ENCODE measurements at regions not wholly inside any gene's neighbourhood (a gene's known extent, or its start where the extent isn't known, plus 50 kb on each side); places are given as distances from the start of the nearest gene placed in this dataset.

- no peak for TF ChIP-seq CTCF (conservative IDR thresholded peaks at IDR 0.05; ENCODE audit: low read depth in 2 of 2)
- no peak for TF ChIP-seq EZH2 (IDR thresholded peaks at IDR 0.05; ENCODE audit: low read depth, unreplicated experiment)
- no peak for TF ChIP-seq REST (IDR thresholded peaks at IDR 0.05; ENCODE audit: unreplicated experiment)
- no peak for TF ChIP-seq JUNB (IDR thresholded peaks at IDR 0.05; ENCODE audit: unreplicated experiment)
- TF ChIP-seq EZH2phosphoT487 (IDR thresholded peaks at IDR 0.05; ENCODE audit: unreplicated experiment): no peak
- no peak for TF ChIP-seq POLR2AphosphoS5 (IDR thresholded peaks at IDR 0.05; ENCODE audit: low read depth)
- no peak for TF ChIP-seq ZNF331 (CRISPR knock-in tag; IDR thresholded peaks at IDR 0.05; ENCODE audit: low read depth)
- TF ChIP-seq ETS1 (IDR thresholded peaks at IDR 0.05): no peak
- no peak for TF ChIP-seq NANOG (IDR thresholded peaks at IDR 0.05; ENCODE audit: borderline replicate concordance)
- no peak for TF ChIP-seq STAT1 (IDR thresholded peaks at IDR 0.05; ENCODE audit: unreplicated experiment)
- TF ChIP-seq CREB1 (CRISPR knock-in tag; IDR thresholded peaks at IDR 0.05; ENCODE audit: low read depth): no peak
- no peak for TF ChIP-seq ZNF114 (CRISPR knock-in tag; IDR thresholded peaks at IDR 0.05)
These were observed 249.8 kb upstream of the JARID2 start for GRCh38 chr6:14995966-14996602.
